ENCODE measurements at regions not wholly inside any gene's neighbourhood (a gene's known extent, or its start where the extent isn't known, plus 50 kb on each side); places are given as distances from the start of the nearest gene placed in this dataset.
"Not testable (repeated sequence)": the region's sequence is repeated elsewhere in the genome, so short reads cannot be mapped to it uniquely, and the experiment has no call there.

GRCh38 chr11:23143022-23143421 is 282.7 kb upstream of the CCDC179 start:
- no peak for DNase-seq (ENCODE audit: low read depth in 2 of 2)

DNA sequence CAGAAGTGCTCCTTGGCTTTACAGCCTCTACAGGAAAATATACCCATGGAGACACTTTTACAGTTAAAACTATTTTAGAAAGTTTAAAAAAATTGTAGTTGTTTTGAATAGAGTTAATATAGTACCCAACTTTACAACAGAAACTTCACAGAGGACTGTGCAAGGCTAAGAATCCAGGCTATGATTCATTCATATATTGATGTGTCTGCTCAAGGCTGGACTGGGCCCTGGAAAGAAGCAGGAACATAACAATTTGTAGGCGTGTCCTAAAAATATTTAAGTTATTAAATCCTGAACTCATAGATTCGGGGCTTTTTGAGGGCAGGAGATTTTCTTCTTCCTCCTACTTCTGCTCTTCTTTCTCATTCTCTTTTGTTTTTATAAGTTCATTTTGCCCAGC is 291.5 kb upstream of the CCDC179 start:
- no peak for DNase-seq (ENCODE audit: low read depth in 2 of 2)

DNA sequence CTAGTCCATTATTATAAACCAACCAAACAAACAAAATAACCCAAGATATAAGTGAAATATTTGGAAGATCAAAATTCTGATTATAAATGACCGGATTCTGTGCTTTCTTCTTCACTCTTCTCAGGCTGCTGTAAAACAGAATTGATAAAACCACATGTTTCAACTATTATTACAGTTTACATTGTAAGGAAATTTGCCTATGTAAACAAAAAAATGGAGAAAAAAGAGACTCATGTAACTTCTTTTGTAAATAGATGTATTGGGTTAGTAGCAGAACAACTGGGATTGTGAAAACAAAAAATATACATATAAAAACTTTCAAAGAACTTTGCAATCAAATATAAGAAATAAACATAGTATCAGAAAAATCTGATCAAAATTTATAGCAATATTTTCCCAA is 295.2 kb upstream of the CCDC179 start:
- no peak for DNase-seq (ENCODE audit: low read depth in 2 of 2)

GRCh38 chr11:23164022-23164421 is 303.7 kb upstream of the CCDC179 start:
- DNase-seq (ENCODE audit: low read depth in 2 of 2), result no peak

DNA sequence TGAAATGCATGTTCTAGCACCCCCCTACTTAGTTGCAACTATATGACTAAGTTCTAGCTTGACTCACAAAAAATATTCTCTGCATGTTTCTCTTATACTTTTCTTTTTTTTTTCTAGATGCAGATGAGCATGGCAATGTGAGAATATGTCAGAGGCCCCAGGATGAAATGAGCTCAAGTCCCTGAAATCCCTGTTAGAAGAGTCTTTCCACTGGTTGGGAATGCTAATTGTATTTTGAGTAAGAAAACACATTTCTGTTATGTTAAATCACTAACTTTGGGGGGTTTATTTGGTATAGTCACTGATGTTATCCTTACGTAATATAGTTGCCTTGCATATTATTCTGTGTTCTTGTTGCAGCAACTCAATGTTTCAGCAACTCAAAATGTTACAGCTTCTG is 306.1 kb upstream of the CCDC179 start:
- DNase-seq (ENCODE audit: low read depth in 2 of 2), result no peak

DNA sequence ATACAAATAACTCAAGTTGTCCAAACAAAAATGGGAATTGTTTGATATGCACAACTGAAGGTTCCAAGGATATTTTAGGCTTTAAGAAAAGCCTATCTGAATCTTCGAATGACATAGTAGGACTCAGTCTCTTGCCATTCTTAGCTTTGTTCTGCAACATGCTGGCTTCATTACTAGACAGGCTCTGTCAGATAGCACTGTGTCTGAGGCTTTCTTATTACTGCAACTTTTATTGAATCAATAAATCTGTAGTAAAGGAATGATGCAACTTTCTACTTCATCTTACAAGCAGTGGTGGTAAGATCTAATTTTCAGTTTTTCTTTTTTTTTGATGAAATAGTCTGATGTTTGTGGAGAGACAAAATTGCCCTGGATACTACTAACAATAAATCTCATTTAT is 319.3 kb upstream of the CCDC179 start:
- DNase-seq (ENCODE audit: low read depth in 2 of 2), result no peak

DNA sequence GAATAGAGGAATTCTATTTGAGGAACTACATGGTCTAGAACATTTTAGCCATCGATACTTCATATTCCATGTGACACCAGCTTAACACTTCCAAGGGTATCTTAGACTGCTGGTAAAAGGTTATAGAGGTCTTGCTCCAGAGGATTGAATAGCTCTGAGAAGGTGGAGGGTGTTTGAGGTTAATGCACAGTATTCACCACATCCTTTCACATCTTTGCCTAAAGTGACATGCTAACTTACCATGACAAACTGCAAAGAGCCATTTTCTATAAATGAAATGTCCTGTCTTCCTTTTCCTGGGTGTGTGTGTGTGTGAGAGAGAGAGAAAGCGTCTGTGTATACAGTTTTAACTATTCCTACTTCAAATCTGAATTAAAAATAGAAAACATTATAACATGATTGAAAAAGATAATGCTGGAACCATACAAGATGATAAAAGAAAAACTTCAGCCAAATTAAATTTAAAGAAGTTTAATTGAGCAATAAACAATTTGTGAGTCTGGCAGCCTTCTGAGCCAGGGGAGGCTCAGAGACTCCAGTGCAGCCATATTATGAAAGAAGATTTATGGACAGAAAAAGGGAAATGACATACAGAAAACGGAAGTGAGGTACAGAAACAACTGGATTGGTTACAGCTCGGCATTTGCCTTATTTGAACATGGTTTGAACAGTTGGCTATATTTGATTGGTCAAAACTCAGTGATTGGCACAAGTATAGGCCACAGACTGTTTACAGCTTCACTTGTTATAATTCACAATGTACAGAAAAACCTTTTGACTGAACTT is 320.9 kb upstream of the CCDC179 start:
- no peak for DNase-seq (ENCODE audit: low read depth in 2 of 2)

- peak in 1 of 2 experiments; percentile 22 for DNase-seq (ENCODE audit: low read depth in 2 of 2)
These were observed 332.0 kb upstream of the CCDC179 start for GRCh38 chr11:23192256-23192655.

GRCh38 chr11:23201936-23202522 is 341.8 kb upstream of the CCDC179 start:
- DNase-seq (ENCODE audit: low read depth in 2 of 2), result no peak

- no peak for DNase-seq (ENCODE audit: low read depth in 2 of 2)
These were observed 342.3 kb upstream of the CCDC179 start for GRCh38 chr11:23202611-23203010.

GRCh38 chr11:23205156-23205871 is 345.0 kb upstream of the CCDC179 start:
- peak in 1 of 2 experiments; percentile 26 for DNase-seq (ENCODE audit: low read depth in 2 of 2)

DNA sequence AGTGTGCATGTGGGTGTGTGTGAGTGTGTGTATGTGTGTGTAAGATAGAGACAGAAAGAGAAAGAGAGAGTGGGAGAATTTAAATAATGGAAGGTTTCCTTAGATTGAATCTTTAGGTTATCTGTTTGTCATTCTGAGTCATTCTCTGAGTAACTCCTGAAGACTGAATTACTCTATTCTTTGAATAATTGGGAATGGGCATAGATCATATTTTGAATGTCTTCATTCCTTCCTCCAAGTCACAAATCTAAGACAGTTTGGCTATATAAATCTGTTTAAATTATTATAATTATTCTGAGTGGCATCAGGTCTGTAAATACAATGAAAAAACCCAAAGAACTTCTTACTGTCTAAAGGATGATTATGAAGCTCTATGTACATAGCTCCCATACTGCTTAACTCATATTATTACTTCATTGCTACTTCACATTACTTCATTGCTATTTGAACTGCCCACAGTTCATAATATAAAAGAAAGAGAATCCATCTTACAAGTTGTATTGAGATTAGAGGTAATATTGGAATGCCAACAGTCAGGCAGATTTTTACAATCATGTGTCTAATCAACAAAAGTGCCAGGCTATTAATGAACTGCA is 346.6 kb upstream of the CCDC179 start:
- DNase-seq (ENCODE audit: low read depth in 2 of 2), result no peak

DNA sequence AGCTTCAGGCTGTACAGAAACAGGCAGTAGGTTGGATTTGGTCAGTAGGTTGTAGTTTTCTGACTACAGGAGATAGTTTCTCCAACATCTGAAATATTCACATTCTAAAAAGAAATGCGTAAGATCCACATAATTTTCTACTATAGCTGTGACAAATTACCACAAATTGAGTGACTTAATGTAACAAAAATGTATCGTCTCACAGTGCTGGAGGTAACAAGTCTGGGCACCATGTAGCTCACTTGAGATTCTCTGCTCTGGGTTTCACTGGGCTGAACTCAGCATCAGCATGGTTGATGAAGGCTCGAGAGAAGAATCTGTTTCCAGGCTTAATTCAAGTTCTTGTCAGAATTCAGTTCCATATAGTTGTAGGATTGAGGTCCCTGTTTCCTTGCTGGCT is 350.9 kb upstream of the CCDC179 start:
- DNase-seq (ENCODE audit: low read depth in 2 of 2), result peak; percentile 40 to 41

GRCh38 chr11:23212807-23213206 is 352.5 kb upstream of the CCDC179 start:
- DNase-seq (ENCODE audit: low read depth in 2 of 2), result no peak

DNA sequence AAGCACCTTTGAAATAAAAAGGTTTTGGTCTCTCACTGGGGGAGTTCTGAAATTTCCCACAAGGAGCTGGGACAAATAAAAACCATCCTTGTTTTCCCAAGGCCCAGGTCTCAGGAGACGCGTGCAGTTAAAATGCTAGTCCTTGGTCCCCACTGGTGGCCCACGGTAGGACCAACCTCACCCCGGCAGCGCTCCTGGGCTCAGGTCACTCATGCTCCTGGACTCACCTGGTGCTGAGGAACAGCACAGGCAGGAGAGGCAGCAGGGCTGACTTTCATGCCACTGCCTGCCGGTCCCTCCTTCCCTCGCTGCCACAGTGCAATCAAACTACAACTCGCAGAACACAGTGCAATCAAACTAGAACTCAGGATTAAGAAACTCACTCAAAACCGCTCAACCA is 356.8 kb upstream of the CCDC179 start:
- no peak for DNase-seq (ENCODE audit: low read depth in 2 of 2)

- not testable (repeated sequence) for DNase-seq (ENCODE audit: low read depth in 2 of 2)
These were observed 359.8 kb upstream of the CCDC179 start for GRCh38 chr11:23220086-23220485.

DNA sequence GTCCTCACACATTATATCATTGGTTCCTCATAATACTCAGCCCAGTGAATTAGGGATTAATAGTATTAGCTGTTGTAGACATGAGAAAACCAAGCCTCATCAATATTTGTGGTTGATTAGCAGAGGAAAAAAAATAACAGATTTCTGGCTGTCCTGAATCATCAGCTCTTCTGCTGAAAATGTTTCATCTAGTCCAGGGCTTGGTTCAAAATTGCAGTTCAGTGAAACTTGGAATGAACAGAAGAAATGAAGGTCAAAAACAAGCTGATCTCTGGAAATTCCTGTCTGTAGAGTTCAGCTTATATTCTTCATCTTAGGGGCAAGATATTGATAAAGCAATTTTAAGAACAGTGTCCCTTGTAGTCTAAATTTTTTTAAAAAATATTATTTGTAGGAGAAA is 361.1 kb upstream of the CCDC179 start:
- no peak for DNase-seq (ENCODE audit: low read depth in 2 of 2)

DNA sequence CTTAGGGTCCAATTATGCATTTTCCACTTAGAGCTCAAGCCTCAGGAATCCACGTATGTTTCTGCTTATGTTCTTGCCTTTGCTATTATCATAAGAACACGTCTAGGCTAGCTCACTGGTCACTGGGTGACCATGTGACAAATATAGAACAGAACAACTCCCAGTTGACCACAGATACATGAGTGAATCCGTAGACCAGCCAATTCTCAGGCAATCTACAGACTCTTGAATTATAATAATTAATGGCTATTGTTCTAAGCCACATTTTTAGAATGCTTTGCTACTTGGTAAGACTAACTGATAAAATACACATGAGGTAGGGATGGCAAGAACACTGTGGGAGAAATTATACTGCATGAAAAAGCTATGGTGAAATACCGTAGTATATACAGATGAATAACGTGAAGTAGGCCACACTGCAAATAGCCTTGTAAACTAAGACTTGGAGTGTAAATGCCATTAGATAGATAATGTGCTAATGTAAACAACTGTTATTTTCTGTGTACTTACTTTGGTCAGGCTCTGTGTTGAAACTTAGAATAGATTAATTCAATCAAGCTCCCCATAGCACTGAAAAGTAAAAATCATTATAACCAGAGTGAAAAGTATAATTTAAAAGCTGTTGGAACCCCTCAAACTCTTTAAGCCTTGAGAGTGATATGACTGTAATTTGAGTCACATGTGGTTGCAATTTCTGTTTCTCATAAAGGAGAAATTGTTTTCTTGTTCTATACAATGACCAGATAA is 366.2 kb upstream of the CCDC179 start:
- peak; percentile 93 for DNase-seq (ENCODE audit: low read depth in 2 of 2)

- DNase-seq (ENCODE audit: low read depth in 2 of 2), result no peak
These were observed 366.8 kb upstream of the CCDC179 start for GRCh38 chr11:23227078-23227445.

DNA sequence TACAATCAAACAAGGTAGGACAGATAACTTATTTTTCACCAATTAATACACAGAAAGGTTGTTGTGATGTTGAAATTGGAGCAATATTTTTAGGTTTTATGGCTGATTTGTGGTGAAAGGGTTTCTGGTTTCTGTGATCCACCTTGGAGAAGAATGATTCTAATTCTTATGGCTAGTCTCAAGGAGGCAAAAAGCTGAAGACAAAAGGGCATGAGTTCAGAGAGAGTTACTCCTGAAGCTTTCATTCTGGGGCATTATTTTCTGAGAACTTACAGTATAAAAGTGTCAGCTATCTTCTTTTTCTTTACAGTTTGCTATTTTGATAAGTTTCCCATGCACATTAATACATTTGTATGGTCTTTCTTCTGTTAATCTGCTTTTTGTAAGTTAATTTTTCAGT is 372.4 kb upstream of the CCDC179 start:
- no peak for DNase-seq (ENCODE audit: low read depth in 2 of 2)

DNA sequence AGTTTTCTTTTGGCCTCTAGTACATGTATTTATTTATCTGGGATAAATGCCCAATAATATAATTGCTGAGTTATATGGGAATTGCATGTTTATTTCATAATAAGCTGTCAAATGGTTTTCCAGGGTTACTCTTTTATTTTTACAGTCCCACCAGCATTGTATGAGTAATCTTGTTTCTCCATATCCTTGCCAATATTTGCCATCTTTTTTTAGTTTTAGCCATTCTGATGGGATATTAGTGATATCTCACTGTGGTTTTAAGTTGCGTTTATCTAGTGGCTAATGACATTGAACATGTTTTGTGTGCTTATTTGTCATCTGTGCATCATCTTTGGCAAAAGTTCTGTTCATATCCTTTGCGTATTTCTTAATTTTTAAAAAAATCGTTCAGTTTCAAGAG is 372.8 kb upstream of the CCDC179 start:
- DNase-seq (ENCODE audit: low read depth in 2 of 2), result peak; percentile 85 to 88
